ENCODE measurements at regions not wholly inside any gene's neighbourhood (a gene's known extent, or its start where the extent isn't known, plus 50 kb on each side); places are given as distances from the start of the nearest gene placed in this dataset.
"Not testable (repeated sequence)": the region's sequence is repeated elsewhere in the genome, so short reads cannot be mapped to it uniquely, and the experiment has no call there.

GRCh38 chr12:67892259-67893021 is 96.8 kb upstream of the IFNG-AS1 start:
- no peaks in the 10 kb centered on the region for H3K36me3 ChIP-seq (ENCODE audit: control insufficient read depth, insufficient read depth, low read length)
- no peaks in the 10 kb centered on the region for H3K27me3 ChIP-seq (ENCODE audit: control insufficient read depth, insufficient read depth, low read length)
- TF ChIP-seq CTCF (IDR thresholded peaks at IDR 0.05; ENCODE audit: insufficient read depth, low read length, poor library complexity, severe bottlenecking), result no peak
- DNase-seq (ENCODE audit: low read depth), result no peak
- no peak overlapping the region for H3K4me3 ChIP-seq (ENCODE audit: low read depth, low read length)

- no peak for TF ChIP-seq CTCF (IDR thresholded peaks at IDR 0.05; ENCODE audit: insufficient read depth, low read length, poor library complexity, severe bottlenecking)
- no peak for DNase-seq (ENCODE audit: low read depth)
- no peaks in the 10 kb centered on the region for H3K27me3 ChIP-seq (ENCODE audit: control insufficient read depth, insufficient read depth, low read length)
- H3K4me3 ChIP-seq (ENCODE audit: low read depth, low read length), result no peak overlapping the region
- no peaks in the 10 kb centered on the region for H3K36me3 ChIP-seq (ENCODE audit: control insufficient read depth, insufficient read depth, low read length)
These were observed 96.1 kb upstream of the IFNG-AS1 start for GRCh38 chr12:67893022-67893580.

GRCh38 chr12:67900418-67900817 is 88.8 kb upstream of the IFNG-AS1 start:
- not testable (repeated sequence) for H3K36me3 ChIP-seq (ENCODE audit: control insufficient read depth, insufficient read depth, low read length); H3K27me3 ChIP-seq (ENCODE audit: control insufficient read depth, insufficient read depth, low read length); H3K4me3 ChIP-seq (ENCODE audit: low read depth, low read length); DNase-seq (ENCODE audit: low read depth)

- no peaks in the 10 kb centered on the region for H3K36me3 ChIP-seq (ENCODE audit: control insufficient read depth, insufficient read depth, low read length)
- TF ChIP-seq CTCF (IDR thresholded peaks at IDR 0.05; ENCODE audit: insufficient read depth, low read length, poor library complexity, severe bottlenecking), result no peak
- DNase-seq (ENCODE audit: low read depth), result peak; percentile 70
- no peak overlapping the region for H3K4me3 ChIP-seq (ENCODE audit: low read depth, low read length)
- no peaks in the 10 kb centered on the region for H3K27me3 ChIP-seq (ENCODE audit: control insufficient read depth, insufficient read depth, low read length)
These were observed 80.1 kb upstream of the IFNG-AS1 start for GRCh38 chr12:67909091-67909531.

GRCh38 chr12:67909681-67910080 is 79.6 kb upstream of the IFNG-AS1 start:
- DNase-seq (ENCODE audit: low read depth), result no peak
- no peak overlapping the region for H3K4me3 ChIP-seq (ENCODE audit: low read depth, low read length)
- no peaks in the 10 kb centered on the region for H3K36me3 ChIP-seq (ENCODE audit: control insufficient read depth, insufficient read depth, low read length)
- TF ChIP-seq CTCF (IDR thresholded peaks at IDR 0.05; ENCODE audit: insufficient read depth, low read length, poor library complexity, severe bottlenecking), result no peak
- H3K27me3 ChIP-seq (ENCODE audit: control insufficient read depth, insufficient read depth, low read length), result no peaks in the 10 kb centered on the region

GRCh38 chr12:67910360-67911274 is 78.6 kb upstream of the IFNG-AS1 start:
- H3K27me3 ChIP-seq (ENCODE audit: control insufficient read depth, insufficient read depth, low read length), result no peaks in the 10 kb centered on the region
- DNase-seq (ENCODE audit: low read depth), result peak; percentile 71
- TF ChIP-seq CTCF (IDR thresholded peaks at IDR 0.05; ENCODE audit: insufficient read depth, low read length, poor library complexity, severe bottlenecking), result no peak
- no peaks in the 10 kb centered on the region for H3K36me3 ChIP-seq (ENCODE audit: control insufficient read depth, insufficient read depth, low read length)
- no peak overlapping the region for H3K4me3 ChIP-seq (ENCODE audit: low read depth, low read length)
